ENCODE measurements at regions not wholly inside any gene's neighbourhood (a gene's known extent, or its start where the extent isn't known, plus 50 kb on each side); places are given as distances from the start of the nearest gene placed in this dataset.

- Histone ChIP-seq H3K4me2 (no peak overlapping the region), H3K9ac (no peak overlapping the region), H3K36me3 (no peaks in the 10 kb centered on the region), H3K9me3 (no peaks in the 10 kb centered on the region), H3K27ac (no peak overlapping the region), H3K27me3 (no peaks in the 10 kb centered on the region), H4K20me1 (no peaks in the 10 kb centered on the region), H3K4me1 (no peaks in the 10 kb centered on the region), H3K4me3 (no peak overlapping the region)
- TF ChIP-seq Cebpa-rat (IDR thresholded peaks at IDR 0.05) = no peak
Observed at GRCh38 chr9:118595719-118596305, 773.4 kb downstream of the BRINP1 start.

- Histone ChIP-seq H3K36me3 (no peaks in the 10 kb centered on the region), H3K27ac (no peak overlapping the region)
- TF ChIP-seq Cebpa-rat (IDR thresholded peaks at IDR 0.05) = no peak
Observed at GRCh38 chr9:118596374-118597015, 772.7 kb downstream of the BRINP1 start.

GRCh38 chr9:118606668-118607067 is 762.6 kb downstream of the BRINP1 start:
- Histone ChIP-seq H3K27me3 (no peaks in the 10 kb centered on the region), H3K4me2 (no peak overlapping the region), H4K20me1 (no peaks in the 10 kb centered on the region), H3K27ac (no peak overlapping the region), H3K4me3 (no peak overlapping the region), H3K9ac (no peak overlapping the region), H3K4me1 (no peaks in the 10 kb centered on the region), H3K9me3 (no peaks in the 10 kb centered on the region), H3K36me3 (no peaks in the 10 kb centered on the region)
- TF ChIP-seq Cebpa-rat (IDR thresholded peaks at IDR 0.05) = no peak

More at GRCh38 chr9:118596374-118597015, 772.7 kb downstream of the BRINP1 start:
- Histone ChIP-seq H3K4me1 (no peaks in the 10 kb centered on the region), H3K4me2 (no peak overlapping the region), H3K9me3 (no peaks in the 10 kb centered on the region), H3K27me3 (no peaks in the 10 kb centered on the region), H4K20me1 (no peaks in the 10 kb centered on the region), H3K4me3 (no peak overlapping the region), H3K9ac (no peak overlapping the region)

- H3K9ac ChIP-seq = no peak overlapping the region
- no peaks in the 10 kb centered on the region for H3K9me3 ChIP-seq
- H3K4me2 ChIP-seq = no peak overlapping the region
- H3K36me3 ChIP-seq = no peaks in the 10 kb centered on the region
- H3K27ac ChIP-seq = no peak overlapping the region
- H3K27me3 ChIP-seq = no peaks in the 10 kb centered on the region
- H4K20me1 ChIP-seq = no peaks in the 10 kb centered on the region
- TF ChIP-seq Cebpa-rat (IDR thresholded peaks at IDR 0.05) = no peak
- no peak overlapping the region for H3K4me3 ChIP-seq
- no peaks in the 10 kb centered on the region for H3K4me1 ChIP-seq
Observed at GRCh38 chr9:118609355-118610044, 759.7 kb downstream of the BRINP1 start.

- no peaks in the 10 kb centered on the region for H3K4me1 ChIP-seq
- H3K36me3 ChIP-seq = no peaks in the 10 kb centered on the region
- no peak overlapping the region for H3K9ac ChIP-seq
- no peak for TF ChIP-seq Cebpa-rat (IDR thresholded peaks at IDR 0.05)
- H3K27me3 ChIP-seq = no peaks in the 10 kb centered on the region
- no peak overlapping the region for H3K27ac ChIP-seq
- no peaks in the 10 kb centered on the region for H3K9me3 ChIP-seq
- no peak overlapping the region for H3K4me2 ChIP-seq
- no peaks in the 10 kb centered on the region for H4K20me1 ChIP-seq
- no peak overlapping the region for H3K4me3 ChIP-seq
Observed at GRCh38 chr9:118612201-118612600, 757.0 kb downstream of the BRINP1 start.

- H3K27ac ChIP-seq = no peak overlapping the region
- no peaks in the 10 kb centered on the region for H3K9me3 ChIP-seq
- no peaks in the 10 kb centered on the region for H4K20me1 ChIP-seq
- H3K36me3 ChIP-seq = no peaks in the 10 kb centered on the region
- H3K27me3 ChIP-seq = no peaks in the 10 kb centered on the region
- H3K4me2 ChIP-seq = no peak overlapping the region
- no peak overlapping the region for H3K9ac ChIP-seq
- H3K4me1 ChIP-seq = no peaks in the 10 kb centered on the region
- no peak overlapping the region for H3K4me3 ChIP-seq
- TF ChIP-seq Cebpa-rat (IDR thresholded peaks at IDR 0.05) = no peak
Observed at GRCh38 chr9:118613996-118614395, 755.2 kb downstream of the BRINP1 start.

- H3K4me3 ChIP-seq = no peak overlapping the region
- no peak overlapping the region for H3K4me2 ChIP-seq
- TF ChIP-seq Cebpa-rat (IDR thresholded peaks at IDR 0.05) = no peak
- no peaks in the 10 kb centered on the region for H3K36me3 ChIP-seq
- H3K9ac ChIP-seq = no peak overlapping the region
- H3K27ac ChIP-seq = no peak overlapping the region
- H3K4me1 ChIP-seq = no peaks in the 10 kb centered on the region
- H3K9me3 ChIP-seq = no peaks in the 10 kb centered on the region
- H3K27me3 ChIP-seq = no peaks in the 10 kb centered on the region
- no peaks in the 10 kb centered on the region for H4K20me1 ChIP-seq
Observed at GRCh38 chr9:118618084-118618483, 751.2 kb downstream of the BRINP1 start.

- no peak for TF ChIP-seq Cebpa-rat (IDR thresholded peaks at IDR 0.05)
- no peak overlapping the region for H3K4me2 ChIP-seq
Observed at GRCh38 chr9:118618849-118619248, 750.4 kb downstream of the BRINP1 start.

GRCh38 chr9:118624608-118625007 is 744.6 kb downstream of the BRINP1 start:
- TF ChIP-seq Cebpa-rat (IDR thresholded peaks at IDR 0.05) = no peak
- Histone ChIP-seq H3K4me1 (no peaks in the 10 kb centered on the region; the same call in 1 of the 2 replicates), H3K36me3 (no peaks in the 10 kb centered on the region), H3K9ac (no peak overlapping the region), H3K27ac (no peak overlapping the region), H3K9me3 (no peaks in the 10 kb centered on the region), H4K20me1 (no peaks in the 10 kb centered on the region), H3K27me3 (no peaks in the 10 kb centered on the region), H3K4me2 (no peak overlapping the region), H3K4me3 (no peak overlapping the region)

More at GRCh38 chr9:118618849-118619248, 750.4 kb downstream of the BRINP1 start:
- Histone ChIP-seq H3K4me3 (no peak overlapping the region), H3K36me3 (no peaks in the 10 kb centered on the region), H3K9me3 (no peaks in the 10 kb centered on the region), H3K27ac (no peak overlapping the region), H3K4me1 (no peaks in the 10 kb centered on the region), H4K20me1 (no peaks in the 10 kb centered on the region), H3K9ac (no peak overlapping the region), H3K27me3 (no peaks in the 10 kb centered on the region)

- H3K4me3 ChIP-seq = no peak overlapping the region
- no peaks in the 10 kb centered on the region; the same call in 1 of the 2 replicates for H3K4me1 ChIP-seq
- no peak overlapping the region for H3K9ac ChIP-seq
- no peaks in the 10 kb centered on the region for H4K20me1 ChIP-seq
- no peak overlapping the region for H3K4me2 ChIP-seq
- no peaks in the 10 kb centered on the region for H3K9me3 ChIP-seq
- no peaks in the 10 kb centered on the region for H3K36me3 ChIP-seq
- H3K27me3 ChIP-seq = no peaks in the 10 kb centered on the region
- no peak for TF ChIP-seq Cebpa-rat (IDR thresholded peaks at IDR 0.05)
- no peak overlapping the region for H3K27ac ChIP-seq
Observed at GRCh38 chr9:118630079-118630478, 739.2 kb downstream of the BRINP1 start.
